Neuronal stem cell (in vitro differentiated cells): ENCODE measurements at regions not wholly inside any gene's neighbourhood (a gene's known extent, or its start where the extent isn't known, plus 50 kb on each side); places are given as distances from the start of the nearest gene placed in this dataset.

Source experiments
- DNase-seq: peaks from one replicate; pipeline ENCODE4 v3.0.0-alpha.2; 2013; ENCODE audit warnings: low spot score
- H2AFZ ChIP-seq: one replicate; pipeline ENCODE4 v1.6.1; 2013; ENCODE audit warnings: mild to moderate bottlenecking, low read length, inconsistent platforms
- H2AK5ac ChIP-seq: 2 replicates; pipeline ENCODE4 v1.6.1; 2013; ENCODE audit warnings: low read depth, mild to moderate bottlenecking, inconsistent platforms, low read length, moderate library complexity, mixed read lengths
- H2BK120ac ChIP-seq: 2 replicates; pipeline ENCODE4 v1.6.1; 2013; ENCODE audit warnings: low read depth, mild to moderate bottlenecking, inconsistent platforms, low read length, moderate library complexity, mixed read lengths
- H2BK12ac ChIP-seq: one replicate; pipeline ENCODE4 v1.6.1; 2013; ENCODE audit warnings: low read length, inconsistent platforms
- H2BK15ac ChIP-seq: 2 replicates; pipeline ENCODE4 v1.6.1; 2013; ENCODE audit warnings: mild to moderate bottlenecking, low read length, inconsistent platforms, mixed read lengths
- H2BK5ac ChIP-seq: one replicate; pipeline ENCODE4 v1.6.1; 2013; ENCODE audit warnings: inconsistent platforms, mild to moderate bottlenecking, low read length, moderate library complexity
- H3K14ac ChIP-seq: one replicate; pipeline ENCODE4 v1.6.1; 2013; ENCODE audit warnings: low read length, inconsistent platforms
- H3K18ac ChIP-seq: 2 replicates; pipeline ENCODE4 v1.6.1; 2013; ENCODE audit warnings: low read length, inconsistent platforms
- H3K23ac ChIP-seq: 2 replicates; pipeline ENCODE4 v1.6.1; 2013; ENCODE audit warnings: low read depth, mild to moderate bottlenecking, mixed read lengths, low read length, inconsistent platforms; ENCODE audit not compliant: poor library complexity
- H3K27ac ChIP-seq: replicated peaks from 3 replicates; pipeline ENCODE4 v1.5.1; 2013; ENCODE audit warnings: low read length, inconsistent platforms
- H3K27me3 ChIP-seq, 3 experiments: 2 replicates each; pipeline ENCODE4 v1.6.1; 2013; ENCODE audit warnings: low read length in 3 of 3, mild to moderate bottlenecking in 2 of 3, inconsistent platforms in 1 of 3, low read depth in 1 of 3, mixed read lengths in 1 of 3, moderate library complexity in 1 of 3; ENCODE audit not compliant: control insufficient read depth in 3 of 3, insufficient read depth in 3 of 3
- H3K36me3 ChIP-seq, 2 donors: replicated peaks in 1 of 2; 2 replicates each; pipeline ENCODE4 v1.6.1; 2013; ENCODE audit warnings: low read length in 2 of 2; ENCODE audit not compliant: control insufficient read depth in 2 of 2, insufficient read depth in 2 of 2
- H3K4ac ChIP-seq: 2 replicates; pipeline ENCODE4 v1.6.1; 2013; ENCODE audit warnings: inconsistent platforms, mild to moderate bottlenecking, low read length, moderate library complexity
- H3K4me1 ChIP-seq, 2 donors: 1 replicate in 1 of 2; 2 replicates in 1 of 2; pipeline ENCODE4 v1.6.1; 2013; ENCODE audit warnings: low read length in 2 of 2, low read depth in 1 of 2; ENCODE audit not compliant: control insufficient read depth in 2 of 2, insufficient read depth in 1 of 2
- H3K4me2 ChIP-seq: one replicate; pipeline ENCODE4 v1.6.1; 2013; ENCODE audit warnings: mild to moderate bottlenecking, low read length, inconsistent platforms; ENCODE audit not compliant: insufficient read depth, poor library complexity, severe bottlenecking
- H3K4me3 ChIP-seq, 2 donors: 2 replicates each; pipeline ENCODE4 v1.5.1; 2013; ENCODE audit warnings: low read length in 2 of 2, mild to moderate bottlenecking in 2 of 2, inconsistent platforms in 1 of 2, moderate library complexity in 1 of 2
- H3K79me1 ChIP-seq: one replicate; pipeline ENCODE4 v1.6.1; 2013; ENCODE audit warnings: low read depth, mild to moderate bottlenecking, inconsistent platforms, low read length, moderate library complexity
- H3K9ac ChIP-seq: one replicate; pipeline ENCODE4 v1.6.1; 2013; ENCODE audit warnings: mild to moderate bottlenecking, low read depth, low read length, inconsistent platforms; ENCODE audit not compliant: poor library complexity
- H3K9me3 ChIP-seq, 2 donors: replicated peaks in 1 of 2; 2 replicates each; pipeline versions ENCODE3 to v1.6.1; 2013; ENCODE audit warnings: low read length in 2 of 2, mild to moderate bottlenecking in 2 of 2, inconsistent platforms in 1 of 2, low read depth in 1 of 2, mixed read lengths in 1 of 2, moderate library complexity in 1 of 2; ENCODE audit not compliant: control insufficient read depth in 2 of 2, insufficient read depth in 1 of 2
- H4K8ac ChIP-seq: one replicate; pipeline ENCODE4 v1.6.1; 2013; ENCODE audit warnings: low read depth, mild to moderate bottlenecking, inconsistent platforms, low read length, moderate library complexity
- H4K91ac ChIP-seq: one replicate; pipeline ENCODE4 v1.6.1; 2013; ENCODE audit warnings: low read length, low read depth, mild to moderate bottlenecking, inconsistent platforms; ENCODE audit not compliant: poor library complexity
- WGBS, 2 donors: extraction: QIAGEN DNeasy Blood & Tissue Kit; methylation state at CpG; one replicate each; pipeline ENCODE4 v1.1.7; 2013; ENCODE audit warnings: missing lambda C conversion rate in 2 of 2, mixed read lengths in 1 of 2; ENCODE audit not compliant: insufficient read length in 2 of 2, insufficient replicate concordance in 1 of 2; ENCODE audit errors: extremely low coverage in 2 of 2; 5-methylcytosine and 5-hydroxymethylcytosine counted together

DNA sequence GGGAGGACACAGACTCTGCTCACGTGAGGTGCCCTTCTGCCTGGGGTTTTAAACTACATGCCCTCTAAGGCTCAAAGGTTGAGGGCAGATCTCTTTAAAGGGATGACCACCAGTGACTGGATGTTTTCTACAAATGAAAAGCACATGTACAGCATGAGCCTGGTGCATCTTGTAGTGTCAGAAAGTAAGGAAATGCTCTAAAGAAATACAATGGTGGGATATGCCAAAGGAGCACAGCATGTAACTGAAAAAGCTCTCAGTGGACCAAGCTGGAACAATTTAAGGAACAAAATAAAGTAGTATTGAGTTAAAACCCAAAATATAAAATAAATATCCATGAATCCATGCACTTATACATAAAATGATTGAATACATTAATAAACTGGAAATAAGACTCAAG is 78.3 kb upstream of the SEMA6D start:
- WGBS, 2 donors = no CpG with 5 or more reads among the region's 1 CpG
- no peak overlapping the region for H3K27ac ChIP-seq

GRCh38 chr15:47640079-47640478 is 77.2 kb upstream of the SEMA6D start:
- Histone ChIP-seq H3K14ac (no peak overlapping the region), H3K79me1 (no peaks in the 10 kb centered on the region), H3K9ac (no peak overlapping the region), H3K36me3 (no peaks in the 10 kb centered on the region), H3K27me3 (peaks cover 0 to 1% (median 0%) of the 10 kb centered on the region in 3 experiments), H2AFZ (no peak overlapping the region), H3K4me3 (no peak overlapping the region), H3K4me2 (no peak overlapping the region), H3K9me3 (no peaks in the 10 kb centered on the region), H4K91ac (no peak overlapping the region), H3K18ac (no peak overlapping the region), H3K4ac (no peak overlapping the region), H2BK12ac (no peak overlapping the region), H2AK5ac (no peak overlapping the region), H2BK120ac (no peak overlapping the region), H2BK5ac (no peak overlapping the region), H4K8ac (no peak overlapping the region), H3K4me1 (peaks cover 0 to 3% of the 10 kb centered on the region in 2 donors), H2BK15ac (no peak overlapping the region), H3K23ac (no peak overlapping the region), H3K27ac (no peak overlapping the region)
- no peak for DNase-seq
- WGBS, 2 donors = no CpG with 5 or more reads among the region's 5 CpGs

More for the DNA sequence above, 78.3 kb upstream of the SEMA6D start:
- no peak overlapping the region for H3K9ac ChIP-seq
- no peaks in the 10 kb centered on the region for H3K79me1 ChIP-seq
- DNase-seq = no peak
- no peaks in the 10 kb centered on the region for H3K36me3 ChIP-seq
- H3K4me1 ChIP-seq = peaks cover 0 to 3% of the 10 kb centered on the region in 2 donors
- no peak overlapping the region for H2BK12ac ChIP-seq
- H2AFZ ChIP-seq = no peak overlapping the region
- H3K14ac ChIP-seq = no peak overlapping the region
- H3K18ac ChIP-seq = no peak overlapping the region
- no peak overlapping the region for H4K91ac ChIP-seq
- peaks cover 0 to 1% (median 0%) of the 10 kb centered on the region in 3 experiments for H3K27me3 ChIP-seq
- no peak overlapping the region for H2AK5ac ChIP-seq
- H3K4me2 ChIP-seq = no peak overlapping the region
- H2BK15ac ChIP-seq = no peak overlapping the region
- no peak overlapping the region for H2BK5ac ChIP-seq
- H3K9me3 ChIP-seq = peaks cover 0 to 3% of the 10 kb centered on the region in 2 donors
- no peak overlapping the region for H3K4me3 ChIP-seq
- H2BK120ac ChIP-seq = no peak overlapping the region
- no peak overlapping the region for H3K23ac ChIP-seq
- no peak overlapping the region for H3K4ac ChIP-seq
- H4K8ac ChIP-seq = no peak overlapping the region

DNA sequence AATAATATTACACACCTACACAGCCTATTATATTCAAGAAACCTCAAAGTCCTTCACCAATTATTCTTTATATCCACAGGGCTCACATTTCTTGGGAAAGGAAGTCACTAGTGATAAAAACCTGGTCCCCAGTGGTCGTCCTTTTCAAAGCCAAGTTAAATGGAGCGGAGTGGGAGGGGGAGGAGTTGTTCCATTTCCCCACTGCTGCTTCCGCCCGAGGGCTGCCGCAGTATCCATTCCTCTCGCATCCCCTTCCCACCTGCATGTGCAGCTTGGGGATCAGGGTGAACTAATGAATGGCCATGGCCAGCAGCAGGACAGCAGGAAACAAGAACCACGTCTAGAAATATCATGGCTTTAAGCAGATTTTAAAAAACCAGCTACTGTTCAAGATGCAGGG is 76.4 kb upstream of the SEMA6D start:
- Histone ChIP-seq H2AFZ (no peak overlapping the region), H3K9ac (no peak overlapping the region), H3K27ac (no peak overlapping the region), H3K18ac (no peak overlapping the region), H2BK120ac (no peak overlapping the region), H3K9me3 (no peaks in the 10 kb centered on the region), H2BK12ac (no peak overlapping the region), H3K79me1 (no peaks in the 10 kb centered on the region), H4K91ac (no peak overlapping the region), H2AK5ac (no peak overlapping the region), H3K4me2 (no peak overlapping the region), H3K4me1 (peaks cover 0 to 3% of the 10 kb centered on the region in 2 donors), H3K4ac (no peak overlapping the region), H3K27me3 (peaks cover 0 to 1% (median 0%) of the 10 kb centered on the region in 3 experiments), H4K8ac (no peak overlapping the region), H3K23ac (no peak overlapping the region), H3K36me3 (no peaks in the 10 kb centered on the region), H3K4me3 (no peak overlapping the region), H2BK5ac (no peak overlapping the region), H2BK15ac (no peak overlapping the region), H3K14ac (no peak overlapping the region)
- DNase-seq = no peak
- WGBS, 2 donors = no CpG with 5 or more reads among the region's 7 CpGs

GRCh38 chr15:47644722-47645121 is 72.6 kb upstream of the SEMA6D start:
- Histone ChIP-seq H2BK120ac (no peak overlapping the region), H4K8ac (no peak overlapping the region), H3K4me1 (peaks cover 0 to 1% of the 10 kb centered on the region in 2 donors), H3K9ac (no peak overlapping the region), H3K27me3 (peaks cover 0 to 1% (median 0%) of the 10 kb centered on the region in 3 experiments), H3K23ac (no peak overlapping the region), H2AK5ac (no peak overlapping the region), H2BK12ac (no peak overlapping the region), H3K14ac (no peak overlapping the region), H2AFZ (no peak overlapping the region), H3K36me3 (no peaks in the 10 kb centered on the region), H4K91ac (no peak overlapping the region), H2BK5ac (no peak overlapping the region), H3K4me3 (no peak overlapping the region), H3K27ac (no peak overlapping the region), H3K18ac (no peak overlapping the region), H3K79me1 (no peaks in the 10 kb centered on the region), H3K4me2 (no peak overlapping the region), H3K9me3 (no peaks in the 10 kb centered on the region), H3K4ac (no peak overlapping the region), H2BK15ac (no peak overlapping the region)
- no peak for DNase-seq
- no CpG with 5 or more reads among the region's 3 CpGs for WGBS, 2 donors
